Activated CD8-positive, alpha-beta memory T cell treated with anti-CD3 and anti-CD28 coated beads, Interleukin-2, amount 10 ng/mL, durations not matched to agents 7 days and 5 days (primary cell): ENCODE measurements at regions not wholly inside any gene's neighbourhood (a gene's known extent, or its start where the extent isn't known, plus 50 kb on each side); places are given as distances from the start of the nearest gene placed in this dataset.
"Not testable (repeated sequence)": the region's sequence is repeated elsewhere in the genome, so short reads cannot be mapped to it uniquely, and the experiment has no call there.

Experiments
- ATAC-seq: fragments of 150-1000 bp; cut with Tn5 transposase; one replicate; pipeline ENCODE4 v1.10.0; 2021; ENCODE audit warnings: moderate library complexity
- CTCF ChIA-PET: fragments of 350-600 bp; sonication (Branson Sonifier 250); formaldehyde crosslinking; loops from one replicate; lab custom pipeline; 2021; ENCODE audit warnings: antibody characterized with exemption; lab: Charles Lee
- DNase-seq: peaks from one replicate; pipeline ENCODE4 v3.0.0-alpha.2; 2020
- H3K27ac Mint-ChIP-seq: one replicate; pipeline ENCODE4 v1.8.0; 2021; ENCODE audit warnings: mild to moderate bottlenecking, mixed read lengths
- H3K27me3 Mint-ChIP-seq: one replicate; pipeline ENCODE4 v1.8.0; 2021; ENCODE audit warnings: mixed read lengths
- H3K36me3 Mint-ChIP-seq: one replicate; pipeline ENCODE4 v1.8.0; 2021; ENCODE audit warnings: mild to moderate bottlenecking, mixed read lengths
- H3K4me1 Mint-ChIP-seq: one replicate; pipeline ENCODE4 v1.8.0; 2021; ENCODE audit warnings: mixed read lengths
- H3K4me3 Mint-ChIP-seq: one replicate; pipeline ENCODE4 v1.8.0; 2021; ENCODE audit warnings: mild to moderate bottlenecking, moderate library complexity, mixed read lengths
- H3K9me3 Mint-ChIP-seq: one replicate; pipeline ENCODE4 v1.8.0; 2022; ENCODE audit warnings: low read depth, mixed read lengths

DNA sequence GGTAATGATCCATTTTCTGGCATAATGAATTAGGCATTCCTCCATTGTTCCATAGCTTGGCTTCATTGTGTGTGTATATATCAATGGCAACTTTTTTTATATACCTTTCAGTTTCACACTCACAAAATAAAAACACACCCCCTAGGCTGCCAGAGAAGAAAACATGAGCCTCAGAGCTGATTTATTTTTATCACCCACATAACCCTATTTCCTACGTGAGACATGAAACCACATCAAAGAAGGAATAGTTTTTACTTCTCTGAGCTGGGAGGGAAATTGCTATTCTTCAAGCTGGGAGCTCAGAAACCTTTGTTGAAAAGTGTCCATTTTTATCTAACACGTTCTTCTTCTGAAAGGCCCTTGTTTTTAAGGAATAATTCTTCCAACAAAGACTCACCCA is 126.7 kb upstream of the RAI2 start:
- Mint-ChIP-seq H3K27ac (no peak overlapping the region), H3K36me3 (no peaks in the 10 kb centered on the region), H3K4me3 (no peak overlapping the region), H3K4me1 (no peaks in the 10 kb centered on the region), H3K27me3 (no peaks in the 10 kb centered on the region), H3K9me3 (peaks cover 3% of the 10 kb centered on the region)
- CTCF ChIA-PET, result no interaction called here
- no peak for DNase-seq
- no peak for ATAC-seq

DNA sequence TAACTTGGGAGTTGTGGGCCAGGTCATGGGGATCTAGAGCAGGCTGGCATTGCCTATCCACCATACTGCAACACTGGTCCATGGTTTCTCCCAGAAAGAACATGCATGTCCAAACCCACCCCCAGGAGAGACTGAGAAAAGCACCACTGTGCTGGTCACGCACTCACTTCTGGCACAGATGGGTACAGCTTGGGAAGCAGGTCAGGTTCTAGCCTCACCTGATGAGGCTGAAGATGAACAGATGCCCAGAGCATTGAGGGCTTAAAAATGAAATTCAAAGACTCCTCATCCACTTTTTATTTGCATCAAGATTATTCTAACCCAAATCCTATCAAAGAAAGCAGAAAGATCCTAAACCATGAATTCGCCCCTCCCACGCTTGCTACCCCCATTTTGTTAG is 125.9 kb upstream of the RAI2 start:
- no peaks in the 10 kb centered on the region for H3K4me1 Mint-ChIP-seq
- H3K27me3 Mint-ChIP-seq, result no peaks in the 10 kb centered on the region
- CTCF ChIA-PET, result no interaction called here
- H3K4me3 Mint-ChIP-seq, result no peak overlapping the region
- peaks cover 3% of the 10 kb centered on the region for H3K9me3 Mint-ChIP-seq
- DNase-seq (no peak), ATAC-seq (no peak)
- no peaks in the 10 kb centered on the region for H3K36me3 Mint-ChIP-seq
- no peak overlapping the region for H3K27ac Mint-ChIP-seq

DNA sequence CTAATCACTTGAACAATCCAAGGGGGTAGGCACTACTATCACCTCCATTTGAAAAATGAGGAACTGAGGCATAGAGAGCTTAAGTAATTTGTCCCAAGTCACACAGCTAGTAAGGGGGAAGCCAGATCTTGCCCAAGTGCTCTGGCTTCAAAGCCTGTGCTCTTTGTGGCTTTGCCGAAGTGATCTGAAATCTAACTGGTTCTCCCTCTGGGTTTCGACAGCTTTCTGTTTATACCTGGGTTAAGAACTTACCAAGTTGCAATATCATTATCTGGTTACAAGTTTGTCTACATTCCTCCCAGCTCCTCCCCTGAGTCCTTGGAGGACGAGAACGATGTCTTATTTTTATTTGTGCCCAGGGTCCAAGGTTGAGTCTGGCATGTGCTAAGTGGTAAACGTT is 125.3 kb upstream of the RAI2 start:
- no peak overlapping the region for H3K4me3 Mint-ChIP-seq
- no peaks in the 10 kb centered on the region for H3K36me3 Mint-ChIP-seq
- H3K9me3 Mint-ChIP-seq, result peaks cover 3% of the 10 kb centered on the region
- H3K27ac Mint-ChIP-seq, result no peak overlapping the region
- H3K27me3 Mint-ChIP-seq, result no peaks in the 10 kb centered on the region
- ATAC-seq, result no peak
- CTCF ChIA-PET, result no interaction called here
- H3K4me1 Mint-ChIP-seq, result no peaks in the 10 kb centered on the region
- no peak for DNase-seq

DNA sequence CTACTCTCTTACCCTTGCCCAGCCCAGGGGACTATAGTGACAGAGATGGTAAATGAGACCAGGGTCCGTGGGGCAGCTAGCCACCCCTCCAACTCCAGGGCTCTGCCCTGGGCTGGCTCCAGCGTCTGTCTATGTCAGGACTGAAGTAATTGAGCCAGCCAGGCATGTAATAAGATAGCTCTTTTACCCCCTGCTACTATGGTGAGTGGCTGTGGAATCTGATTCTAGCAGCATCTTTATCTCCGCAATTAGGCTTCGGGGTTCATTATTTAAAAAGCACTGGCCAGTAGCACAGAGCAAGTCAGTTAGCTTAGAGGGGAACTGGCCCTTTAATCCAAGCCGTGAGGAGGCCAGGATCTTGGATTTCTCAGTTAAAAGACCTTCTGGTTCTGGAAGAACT is 123.3 kb upstream of the RAI2 start:
- no peaks in the 10 kb centered on the region for H3K4me1 Mint-ChIP-seq
- no peaks in the 10 kb centered on the region for H3K36me3 Mint-ChIP-seq
- DNase-seq, result no peak
- H3K27me3 Mint-ChIP-seq, result no peaks in the 10 kb centered on the region
- no peak overlapping the region for H3K27ac Mint-ChIP-seq
- CTCF ChIA-PET, result no interaction called here
- H3K9me3 Mint-ChIP-seq, result peaks cover 3% of the 10 kb centered on the region
- H3K4me3 Mint-ChIP-seq, result no peak overlapping the region
- ATAC-seq, result no peak

DNA sequence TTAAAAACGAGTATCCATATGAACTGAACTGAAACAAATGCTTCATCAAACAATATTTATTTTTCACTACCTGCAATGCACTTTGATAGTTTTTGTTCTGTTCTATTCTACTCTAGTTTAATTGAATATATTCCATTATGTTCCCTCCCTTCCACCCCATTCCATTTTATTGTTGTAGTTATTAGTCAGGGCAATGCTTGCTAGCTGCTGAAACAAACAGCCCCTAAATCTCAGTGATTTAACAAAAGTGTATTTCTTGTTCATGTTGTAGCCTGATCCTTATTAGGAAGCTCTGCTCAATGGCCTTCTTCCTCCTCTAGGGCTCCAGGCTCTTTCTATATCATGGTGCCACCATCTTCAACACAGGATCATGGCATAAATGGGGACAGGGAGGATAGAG is 122.3 kb upstream of the RAI2 start:
- Mint-ChIP-seq H3K27ac (no peak overlapping the region), H3K9me3 (peaks cover 3% of the 10 kb centered on the region), H3K27me3 (no peaks in the 10 kb centered on the region), H3K4me3 (no peak overlapping the region), H3K4me1 (no peaks in the 10 kb centered on the region), H3K36me3 (no peaks in the 10 kb centered on the region)
- CTCF ChIA-PET, result no interaction called here
- ATAC-seq, result no peak
- no peak for DNase-seq

DNA sequence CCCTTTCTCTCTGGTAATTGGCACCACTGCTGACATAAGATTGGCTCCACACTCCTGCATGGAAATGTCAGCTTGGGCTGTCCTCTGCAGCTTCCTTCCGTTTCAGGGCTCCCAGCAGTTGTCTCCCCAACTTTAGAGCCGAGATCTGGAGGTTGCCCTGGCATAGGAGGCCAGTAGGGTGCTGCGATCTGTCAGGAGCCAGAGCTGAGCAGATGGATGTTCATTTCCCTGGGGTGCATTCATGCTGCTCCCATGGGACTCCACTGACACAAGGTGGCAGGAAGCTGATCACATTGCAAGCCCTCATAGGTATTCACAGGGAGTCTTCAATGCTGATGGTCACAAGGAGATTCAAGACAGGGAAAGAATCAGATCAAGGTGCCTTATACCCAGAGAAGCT is 116.6 kb upstream of the RAI2 start:
- Mint-ChIP-seq H3K4me1 (no peaks in the 10 kb centered on the region), H3K36me3 (no peaks in the 10 kb centered on the region), H3K27ac (no peak overlapping the region), H3K27me3 (peaks cover 2% of the 10 kb centered on the region), H3K4me3 (no peak overlapping the region), H3K9me3 (no peaks in the 10 kb centered on the region)
- ATAC-seq (no peak), DNase-seq (no peak)
- CTCF ChIA-PET, result no interaction called here

DNA sequence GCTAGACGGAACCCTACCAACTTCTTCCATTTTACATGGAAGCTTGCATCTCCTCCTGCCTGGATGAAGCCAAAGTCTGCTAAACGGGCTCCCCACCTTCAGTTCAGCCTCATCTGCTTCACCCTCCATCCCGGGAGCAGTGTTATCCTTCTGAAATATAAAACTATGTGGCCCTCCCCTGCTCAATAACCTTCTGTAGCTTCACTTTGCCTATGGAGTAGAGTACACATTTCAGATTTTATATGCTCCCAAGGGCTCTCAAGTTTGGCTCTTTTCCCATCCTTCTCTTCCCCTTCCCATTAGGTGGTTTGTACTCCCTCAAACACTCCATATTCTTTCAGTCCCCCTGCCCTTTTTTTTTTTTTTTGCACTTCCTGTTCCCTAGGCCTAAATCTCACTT is 115.9 kb upstream of the RAI2 start:
- Mint-ChIP-seq H3K9me3 (no peaks in the 10 kb centered on the region), H3K4me3 (no peak overlapping the region), H3K36me3 (no peaks in the 10 kb centered on the region), H3K27me3 (peaks cover 2% of the 10 kb centered on the region), H3K4me1 (no peaks in the 10 kb centered on the region), H3K27ac (no peak overlapping the region)
- DNase-seq (no peak), ATAC-seq (no peak)
- CTCF ChIA-PET, result no interaction called here

DNA sequence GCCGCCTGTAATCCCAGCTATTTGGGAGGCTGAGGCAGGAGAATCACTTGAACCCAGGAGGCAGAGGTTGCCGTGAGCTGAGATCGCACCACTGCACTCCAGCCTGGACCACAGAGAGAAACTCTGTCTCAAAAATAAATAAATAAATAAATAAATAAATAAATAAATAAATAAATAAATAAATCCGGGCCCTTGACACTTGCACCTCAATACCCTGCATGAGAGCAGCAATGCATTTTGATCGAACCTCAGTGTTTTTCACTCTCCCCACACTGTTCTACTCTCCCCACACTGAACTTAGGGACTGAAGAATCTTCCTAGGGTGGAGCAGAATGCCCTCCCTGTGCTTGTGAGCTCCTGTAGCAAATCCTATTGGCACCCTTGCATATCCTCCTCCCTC is 114.3 kb upstream of the RAI2 start:
- H3K27me3 Mint-ChIP-seq, H3K27ac Mint-ChIP-seq, CTCF ChIA-PET, H3K4me3 Mint-ChIP-seq, H3K4me1 Mint-ChIP-seq, H3K9me3 Mint-ChIP-seq, DNase-seq, H3K36me3 Mint-ChIP-seq, ATAC-seq: not testable (repeated sequence)

DNA sequence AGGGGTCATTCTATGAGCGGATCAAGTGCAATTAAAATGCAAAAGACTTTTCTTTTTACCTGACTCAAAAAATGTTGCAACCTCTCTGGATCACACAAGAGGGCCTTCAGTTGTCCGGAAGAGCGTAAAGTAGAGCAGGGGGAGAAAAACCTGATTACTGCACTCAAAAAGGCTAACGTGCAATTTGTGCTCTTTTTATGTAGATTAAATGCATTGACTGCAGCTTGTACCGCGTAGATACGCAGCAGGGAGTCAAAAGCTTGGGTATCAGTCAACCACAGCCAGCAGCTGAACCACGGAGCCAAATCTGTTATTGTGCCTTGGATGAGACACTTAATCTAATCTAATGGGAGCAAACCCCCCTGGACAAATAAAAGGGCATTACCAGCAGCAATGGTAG is 107.3 kb upstream of the RAI2 start:
- no peaks in the 10 kb centered on the region for H3K9me3 Mint-ChIP-seq
- ATAC-seq, result no peak
- H3K4me3 Mint-ChIP-seq, result no peak overlapping the region
- no peaks in the 10 kb centered on the region for H3K36me3 Mint-ChIP-seq
- CTCF ChIA-PET, result no interaction called here
- H3K27ac Mint-ChIP-seq, result no peak overlapping the region
- H3K4me1 Mint-ChIP-seq, result no peaks in the 10 kb centered on the region
- H3K27me3 Mint-ChIP-seq, result no peaks in the 10 kb centered on the region
- DNase-seq, result no peak

DNA sequence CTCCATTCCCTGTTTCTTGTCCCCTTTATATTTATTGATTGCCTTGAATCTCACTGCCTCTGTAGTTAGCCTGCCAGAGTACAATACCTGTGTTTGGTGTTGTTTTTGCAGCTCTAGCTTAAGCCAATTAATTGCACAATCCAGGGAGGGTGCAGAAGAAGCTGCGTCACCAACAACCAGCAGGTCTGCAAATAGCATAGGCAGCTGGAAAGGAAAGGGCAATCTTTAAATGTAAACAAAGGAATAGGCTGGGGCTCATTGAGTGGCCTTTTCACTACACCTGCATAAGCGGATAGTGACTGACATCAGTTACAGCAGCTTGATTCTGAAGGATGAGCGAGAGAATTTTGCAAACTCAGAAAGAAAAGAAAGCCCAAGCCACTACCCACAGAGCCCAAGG is 106.8 kb upstream of the RAI2 start:
- no peaks in the 10 kb centered on the region for H3K4me1 Mint-ChIP-seq
- H3K36me3 Mint-ChIP-seq, result no peaks in the 10 kb centered on the region
- ATAC-seq, result no peak
- no peaks in the 10 kb centered on the region for H3K27me3 Mint-ChIP-seq
- no peak overlapping the region for H3K27ac Mint-ChIP-seq
- no peaks in the 10 kb centered on the region for H3K9me3 Mint-ChIP-seq
- H3K4me3 Mint-ChIP-seq, result no peak overlapping the region
- CTCF ChIA-PET, result no interaction called here
- DNase-seq, result no peak

DNA sequence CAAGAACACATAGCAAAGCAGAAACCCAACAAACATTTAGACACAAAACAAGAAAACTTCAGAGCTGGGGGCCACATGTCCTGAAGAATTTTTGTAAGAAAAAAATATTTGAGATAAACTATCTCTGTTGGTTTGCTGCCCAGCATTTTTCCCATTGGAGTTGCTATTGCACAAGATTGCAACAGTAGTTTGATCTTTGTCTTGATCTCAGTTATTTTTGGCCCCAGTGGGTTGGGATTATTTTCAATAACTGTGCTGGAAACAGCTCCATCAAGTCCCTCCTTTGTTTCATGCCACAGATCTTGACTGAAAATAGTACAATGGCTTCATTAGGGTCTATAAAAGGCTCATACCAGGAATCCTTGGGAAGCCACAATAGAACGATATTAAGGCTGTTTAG is 103.8 kb upstream of the RAI2 start:
- H3K27ac Mint-ChIP-seq, result no peak overlapping the region
- no peaks in the 10 kb centered on the region for H3K9me3 Mint-ChIP-seq
- H3K4me1 Mint-ChIP-seq, result no peaks in the 10 kb centered on the region
- ATAC-seq (no peak), DNase-seq (no peak)
- no peak overlapping the region for H3K4me3 Mint-ChIP-seq
- CTCF ChIA-PET, result no interaction called here
- H3K27me3 Mint-ChIP-seq, result no peaks in the 10 kb centered on the region
- no peaks in the 10 kb centered on the region for H3K36me3 Mint-ChIP-seq

DNA sequence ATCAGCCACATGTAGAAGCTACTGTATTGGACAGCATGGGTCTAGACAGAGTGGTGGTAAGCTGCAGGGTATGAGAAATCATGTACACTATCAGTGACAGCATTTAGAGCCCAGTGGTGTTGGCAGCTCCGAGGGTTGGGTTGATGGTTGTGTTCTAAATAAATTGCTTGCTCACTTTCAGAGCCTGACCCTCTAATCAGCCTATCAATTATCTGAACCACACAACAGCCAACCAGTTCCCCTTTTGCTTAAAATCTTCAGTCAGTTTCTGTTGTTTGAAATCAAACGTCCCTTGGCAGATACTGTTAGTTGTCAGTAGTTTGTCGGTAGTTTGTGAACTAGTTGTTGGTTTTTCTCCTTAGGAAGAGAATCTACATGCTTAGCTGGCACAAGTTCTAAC is 99.8 kb upstream of the RAI2 start:
- H3K9me3 Mint-ChIP-seq, result no peaks in the 10 kb centered on the region
- DNase-seq (no peak), ATAC-seq (no peak)
- CTCF ChIA-PET, result no interaction called here
- peaks cover 2% of the 10 kb centered on the region for H3K27me3 Mint-ChIP-seq
- no peak overlapping the region for H3K4me3 Mint-ChIP-seq
- no peaks in the 10 kb centered on the region for H3K4me1 Mint-ChIP-seq
- no peak overlapping the region for H3K27ac Mint-ChIP-seq
- no peaks in the 10 kb centered on the region for H3K36me3 Mint-ChIP-seq

DNA sequence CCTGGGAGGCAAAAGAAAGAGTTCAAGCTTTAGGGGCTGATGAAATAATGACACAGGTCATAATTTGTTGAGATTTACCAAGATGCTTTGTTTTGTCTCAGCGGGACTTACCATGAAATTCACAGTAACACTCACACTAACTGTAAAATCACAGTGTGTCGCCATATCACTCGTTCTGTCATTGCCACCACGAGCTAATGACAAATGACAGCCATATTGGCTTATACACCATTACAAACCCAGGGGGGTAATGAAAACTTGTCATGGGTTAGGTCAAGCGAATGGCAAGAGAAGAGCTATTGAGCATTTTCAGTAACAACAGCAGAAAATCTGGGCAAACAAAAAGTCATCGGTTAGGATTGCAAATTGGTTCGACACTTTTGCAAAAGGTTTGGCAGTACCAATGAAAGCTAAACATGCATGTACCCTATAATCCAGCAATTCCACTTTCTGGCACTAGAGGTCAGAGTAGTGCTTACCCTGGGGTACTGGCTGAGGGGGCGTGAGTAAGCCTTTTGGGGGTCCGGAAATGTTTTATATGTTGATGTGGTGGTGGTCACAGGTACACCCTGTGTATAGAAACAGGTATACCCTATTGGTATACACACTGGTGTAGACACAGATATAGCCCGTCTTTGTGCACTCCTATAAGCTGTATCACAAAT is 83.9 kb upstream of the RAI2 start:
- Mint-ChIP-seq H3K4me3 (no peak overlapping the region), H3K27ac (no peak overlapping the region), H3K27me3 (peaks cover 3% of the 10 kb centered on the region), H3K9me3 (peaks cover 1% of the 10 kb centered on the region), H3K36me3 (no peaks in the 10 kb centered on the region), H3K4me1 (no peaks in the 10 kb centered on the region)
- DNase-seq, result no peak
- CTCF ChIA-PET, result interaction anchor here (1.7 kb wide), 1 partner anchor 433 kb away, joined by 7 read pairs; no protein-coding TSS in a partner anchor
- ATAC-seq, result no peak

DNA sequence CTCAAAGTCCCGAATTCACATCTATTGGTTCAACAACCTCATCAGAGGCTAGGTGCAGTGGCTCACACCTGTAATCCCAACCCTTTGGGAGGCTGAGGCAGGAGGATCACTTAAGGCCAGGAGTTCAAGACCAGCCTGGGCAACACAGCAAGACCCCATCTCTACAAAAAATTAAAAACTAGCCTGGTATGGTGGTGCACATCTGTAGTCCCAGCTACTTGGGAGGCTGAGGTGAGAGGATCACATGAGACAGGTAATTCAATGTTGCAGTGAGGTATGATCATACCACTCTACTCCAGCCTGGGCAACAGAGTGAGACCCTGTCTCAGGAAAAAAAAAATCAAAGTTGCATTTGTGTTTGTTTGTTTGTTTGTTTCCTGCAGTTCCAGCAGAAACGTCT is 80.1 kb upstream of the RAI2 start:
- H3K27me3 Mint-ChIP-seq, H3K4me3 Mint-ChIP-seq, DNase-seq, ATAC-seq, H3K36me3 Mint-ChIP-seq, CTCF ChIA-PET, H3K9me3 Mint-ChIP-seq, H3K27ac Mint-ChIP-seq, H3K4me1 Mint-ChIP-seq: not testable (repeated sequence)

DNA sequence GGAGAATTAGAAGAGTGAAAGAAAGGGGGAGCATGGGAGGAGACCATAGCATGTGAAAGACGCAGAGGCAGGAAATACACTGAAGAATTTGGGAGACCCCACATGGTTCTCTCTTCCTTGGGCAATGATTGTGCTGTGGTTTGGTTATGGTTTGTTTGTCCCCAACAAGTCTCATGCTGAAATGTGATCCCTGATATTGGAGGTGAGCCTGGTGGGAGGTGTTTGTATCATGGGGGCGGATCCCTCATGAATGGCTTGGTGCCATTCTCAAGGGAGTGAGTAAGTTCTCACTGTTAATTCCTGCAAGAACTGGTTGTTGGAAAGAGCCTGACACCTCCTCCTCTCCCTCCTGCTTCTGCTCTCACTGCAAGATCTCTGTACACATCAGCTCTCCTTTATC is 78.6 kb upstream of the RAI2 start:
- Mint-ChIP-seq H3K27ac (no peak overlapping the region), H3K4me1 (no peaks in the 10 kb centered on the region), H3K27me3 (peaks cover 3% of the 10 kb centered on the region), H3K9me3 (no peaks in the 10 kb centered on the region), H3K36me3 (no peaks in the 10 kb centered on the region), H3K4me3 (no peak overlapping the region)
- no peak for DNase-seq
- no peak for ATAC-seq
- CTCF ChIA-PET, result no interaction called here
